H9 (cell line): ENCODE measurements at regions not wholly inside any gene's neighbourhood (a gene's known extent, or its start where the extent isn't known, plus 50 kb on each side); places are given as distances from the start of the nearest gene placed in this dataset.

Source experiments
- DNase-seq: peaks from one replicate; pipeline ENCODE4 v3.0.0-alpha.2; 2017
- H2AFZ ChIP-seq: one replicate; pipeline ENCODE4 v1.6.1; 2013; ENCODE audit warnings: mild to moderate bottlenecking, low read length, control low read depth, moderate library complexity
- H2AK5ac ChIP-seq: 2 replicates; pipeline ENCODE4 v1.6.1; 2013; ENCODE audit warnings: low read length, control low read depth, mixed read lengths; ENCODE audit not compliant: insufficient read length
- H2BK120ac ChIP-seq: one replicate; pipeline ENCODE4 v1.6.1; 2013; ENCODE audit warnings: low read depth, mild to moderate bottlenecking, low read length, control low read depth, inconsistent platforms; ENCODE audit not compliant: poor library complexity, severe bottlenecking
- H2BK12ac ChIP-seq: 2 replicates; pipeline ENCODE4 v1.6.1; 2013; ENCODE audit warnings: low read length, control low read depth, mixed read lengths, low read depth; ENCODE audit not compliant: insufficient read length
- H2BK15ac ChIP-seq: 2 replicates; pipeline ENCODE4 v1.6.1; 2013; ENCODE audit warnings: low read depth, low read length, control low read depth
- H2BK20ac ChIP-seq: one replicate; pipeline ENCODE4 v1.6.1; 2013; ENCODE audit warnings: low read depth, mild to moderate bottlenecking, low read length, control low read depth, inconsistent platforms; ENCODE audit not compliant: poor library complexity, severe bottlenecking
- H2BK5ac ChIP-seq: 2 replicates; pipeline ENCODE4 v1.6.1; 2013; ENCODE audit warnings: low read length, control low read depth, mixed read lengths; ENCODE audit not compliant: insufficient read length
- H3K14ac ChIP-seq: 2 replicates; pipeline ENCODE4 v1.6.1; 2013; ENCODE audit warnings: low read length, control low read depth; ENCODE audit not compliant: insufficient read depth
- H3K18ac ChIP-seq: 2 replicates; pipeline ENCODE4 v1.6.1; 2013; ENCODE audit warnings: low read depth, mild to moderate bottlenecking, mixed read lengths, low read length, control low read depth; ENCODE audit not compliant: insufficient read length
- H3K23ac ChIP-seq: 2 replicates; pipeline ENCODE4 v1.6.1; 2013; ENCODE audit warnings: low read length, control low read depth, mixed read lengths, low read depth; ENCODE audit not compliant: insufficient read length
- H3K23me2 ChIP-seq: 2 replicates; pipeline ENCODE4 v1.6.1; 2013; ENCODE audit warnings: low read depth, mild to moderate bottlenecking, mixed read lengths, low read length, control low read depth; ENCODE audit not compliant: insufficient read length, poor library complexity, severe bottlenecking
- H3K27ac ChIP-seq: 2 replicates; pipeline ENCODE4 v1.5.1; 2013; ENCODE audit warnings: low read length, control low read depth, mixed read lengths, low read depth; ENCODE audit not compliant: insufficient read length
- H3K27me3 ChIP-seq: 2 replicates; pipeline ENCODE4 v1.6.1; 2013; ENCODE audit warnings: low read length, control low read depth, inconsistent platforms; ENCODE audit not compliant: insufficient read depth
- H3K4ac ChIP-seq: 2 replicates; pipeline ENCODE4 v1.6.1; 2013; ENCODE audit warnings: low read depth, mild to moderate bottlenecking, control low read depth, inconsistent platforms, low read length, moderate library complexity
- H3K4me1 ChIP-seq: 2 replicates; pipeline ENCODE4 v1.6.1; 2013; ENCODE audit warnings: low read length, control low read depth, inconsistent platforms; ENCODE audit not compliant: insufficient read depth
- H3K4me2 ChIP-seq: 2 replicates; pipeline ENCODE4 v1.6.1; 2013; ENCODE audit warnings: low read length, control low read depth, mixed read lengths; ENCODE audit not compliant: insufficient read length, insufficient read depth
- H3K56ac ChIP-seq: 2 replicates; pipeline ENCODE4 v1.6.1; 2013; ENCODE audit warnings: low read depth, mild to moderate bottlenecking, mixed read lengths, low read length, control low read depth; ENCODE audit not compliant: insufficient read length
- H3K79me1 ChIP-seq: 2 replicates; pipeline ENCODE4 v1.6.1; 2013; ENCODE audit warnings: low read depth, mild to moderate bottlenecking, moderate library complexity, low read length, control low read depth, inconsistent platforms; ENCODE audit not compliant: insufficient read depth, poor library complexity, severe bottlenecking
- H3K79me2 ChIP-seq: 2 replicates; pipeline ENCODE4 v1.6.1; 2013; ENCODE audit warnings: low read length, control low read depth, inconsistent platforms; ENCODE audit not compliant: insufficient read depth
- H3K9ac ChIP-seq: 2 replicates; pipeline ENCODE4 v1.6.1; 2013; ENCODE audit warnings: low read length, control low read depth, mixed read lengths; ENCODE audit not compliant: insufficient read length; ENCODE audit errors: extremely low read depth
- H3K9me3 ChIP-seq: one replicate; pipeline ENCODE4 v1.6.1; 2013; ENCODE audit warnings: low read depth, low read length, inconsistent platforms; ENCODE audit not compliant: control insufficient read depth
- H3T11ph ChIP-seq: one replicate; pipeline ENCODE4 v1.6.1; 2013; ENCODE audit warnings: mild to moderate bottlenecking, low read length, control low read depth, inconsistent platforms
- H4K20me1 ChIP-seq: one replicate; pipeline ENCODE4 v1.6.1; 2013; ENCODE audit not compliant: control insufficient read depth, insufficient read length, insufficient read depth
- H4K5ac ChIP-seq: 2 replicates; pipeline ENCODE4 v1.6.1; 2013; ENCODE audit warnings: low read depth, mild to moderate bottlenecking, mixed read lengths, low read length, control low read depth; ENCODE audit not compliant: insufficient read length
- H4K8ac ChIP-seq: replicated peaks from 2 replicates; pipeline ENCODE4 v1.6.1; 2013; ENCODE audit warnings: low read length, control low read depth, mixed read lengths, low read depth; ENCODE audit not compliant: insufficient read length
- H4K91ac ChIP-seq: 2 replicates; pipeline ENCODE4 v1.6.1; 2013; ENCODE audit warnings: low read depth, mild to moderate bottlenecking, moderate library complexity, mixed read lengths, low read length, control low read depth; ENCODE audit not compliant: insufficient read length
- H3K27ac Mint-ChIP-seq, 3 experiments: 2 replicates in 2 of 3; 3 replicates in 1 of 3; pipeline ENCODE4 v1.8.0; 2020 to 2021; ENCODE audit warnings: mixed read lengths in 3 of 3, mild to moderate bottlenecking in 1 of 3, moderate library complexity in 1 of 3
- H3K27me3 Mint-ChIP-seq: 2 replicates; pipeline ENCODE4 v1.8.0; 2021; ENCODE audit warnings: low read depth, mild to moderate bottlenecking, moderate library complexity, mixed read lengths
- H3K36me3 Mint-ChIP-seq, 3 experiments: 2 replicates in 2 of 3; 3 replicates in 1 of 3; pipeline ENCODE4 v1.8.0; 2020 to 2021; ENCODE audit warnings: low read depth in 3 of 3, mixed read lengths in 3 of 3; ENCODE audit not compliant: insufficient read depth in 1 of 3
- H3K4me1 Mint-ChIP-seq, 2 experiments: 2 replicates each; pipeline ENCODE4 v1.8.0; 2020; ENCODE audit warnings: mixed read lengths in 2 of 2
- H3K4me3 Mint-ChIP-seq, 2 experiments: 2 replicates in 1 of 2; 3 replicates in 1 of 2; pipeline ENCODE4 v1.8.0; 2020 to 2021; ENCODE audit warnings: mild to moderate bottlenecking in 2 of 2, mixed read lengths in 2 of 2, moderate library complexity in 1 of 2
- H3K9me3 Mint-ChIP-seq, 2 experiments: 2 replicates in 1 of 2; 3 replicates in 1 of 2; pipeline ENCODE4 v1.8.0; 2020; ENCODE audit warnings: mild to moderate bottlenecking in 2 of 2, mixed read lengths in 2 of 2, moderate library complexity in 1 of 2
- WGBS: extraction: QIAGEN DNeasy Blood & Tissue Kit; methylation state at CpG from one replicate; pipeline ENCODE4 v1.1.7; 2013; ENCODE audit warnings: missing lambda C conversion rate, low lambda C conversion rate, mixed read lengths; ENCODE audit not compliant: insufficient read length; ENCODE audit errors: extremely low coverage; 5-methylcytosine and 5-hydroxymethylcytosine counted together
- TF ChIP-seq, protein P1 (sequence below): fragments of 200-600 bp; sonication (generic); conservative IDR thresholded peaks from 3 replicates; pipeline ENCODE4 v1.8.0; 2021; ENCODE audit warnings: antibody characterized with exemption, mild to moderate bottlenecking

DNA sequence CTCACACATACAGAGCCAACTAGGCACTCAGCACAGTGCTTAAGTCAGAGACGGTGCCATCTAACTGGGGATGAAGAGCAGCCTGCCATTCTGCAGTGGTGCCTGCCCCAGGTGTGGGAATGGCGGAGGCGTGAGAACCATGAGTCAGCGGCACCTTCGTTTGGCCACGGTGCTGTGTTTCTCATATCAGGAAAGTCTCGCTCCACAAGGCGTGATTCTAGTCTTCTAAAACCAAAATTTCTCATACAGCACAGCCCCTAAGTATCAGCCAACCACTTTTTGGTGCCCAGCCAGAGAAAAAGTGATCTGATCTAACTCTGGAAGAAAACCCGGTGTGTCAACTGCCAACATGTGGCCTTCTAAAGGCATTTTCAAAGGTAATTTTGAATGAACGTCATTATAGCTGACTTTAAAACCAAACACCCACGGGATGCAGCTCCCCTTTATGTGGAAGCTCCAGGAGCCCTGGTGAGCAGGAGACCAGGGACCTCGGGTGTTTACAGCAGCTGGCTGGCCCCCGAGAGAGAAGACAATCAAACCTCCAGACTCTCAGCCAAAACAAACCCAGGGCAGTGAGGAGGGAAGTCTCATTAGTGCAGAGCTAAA is 54.6 kb downstream of the ABCC12 start:
- Histone ChIP-seq H3K18ac (no peak overlapping the region), H2BK15ac (no peak overlapping the region), H3K9ac (no peak overlapping the region), H2BK120ac (no peak overlapping the region), H2AFZ (no peak overlapping the region), H4K91ac (no peak overlapping the region), H3K27ac (no peak overlapping the region), H3K79me1 (no peaks in the 10 kb centered on the region), H3K14ac (no peak overlapping the region), H3K27me3 (no peaks in the 10 kb centered on the region), H3K4ac (no peak overlapping the region), H2BK20ac (no peak overlapping the region), H3K23me2 (no peaks in the 10 kb centered on the region), H4K8ac (no peak overlapping the region), H2BK5ac (no peak overlapping the region), H4K20me1 (no peaks in the 10 kb centered on the region), H2BK12ac (no peak overlapping the region), H3K79me2 (no peaks in the 10 kb centered on the region), H3K23ac (no peak overlapping the region), H3K4me1 (no peaks in the 10 kb centered on the region), H3T11ph (no peak overlapping the region), H4K5ac (no peak overlapping the region), H3K9me3 (no peaks in the 10 kb centered on the region), H2AK5ac (no peak overlapping the region), H3K4me2 (no peak overlapping the region), H3K56ac (no peak overlapping the region)
- H3K4me1 Mint-ChIP-seq = peaks cover 25 to 26% of the 10 kb centered on the region in 2 experiments
- TF ChIP-seq, protein P1, sequence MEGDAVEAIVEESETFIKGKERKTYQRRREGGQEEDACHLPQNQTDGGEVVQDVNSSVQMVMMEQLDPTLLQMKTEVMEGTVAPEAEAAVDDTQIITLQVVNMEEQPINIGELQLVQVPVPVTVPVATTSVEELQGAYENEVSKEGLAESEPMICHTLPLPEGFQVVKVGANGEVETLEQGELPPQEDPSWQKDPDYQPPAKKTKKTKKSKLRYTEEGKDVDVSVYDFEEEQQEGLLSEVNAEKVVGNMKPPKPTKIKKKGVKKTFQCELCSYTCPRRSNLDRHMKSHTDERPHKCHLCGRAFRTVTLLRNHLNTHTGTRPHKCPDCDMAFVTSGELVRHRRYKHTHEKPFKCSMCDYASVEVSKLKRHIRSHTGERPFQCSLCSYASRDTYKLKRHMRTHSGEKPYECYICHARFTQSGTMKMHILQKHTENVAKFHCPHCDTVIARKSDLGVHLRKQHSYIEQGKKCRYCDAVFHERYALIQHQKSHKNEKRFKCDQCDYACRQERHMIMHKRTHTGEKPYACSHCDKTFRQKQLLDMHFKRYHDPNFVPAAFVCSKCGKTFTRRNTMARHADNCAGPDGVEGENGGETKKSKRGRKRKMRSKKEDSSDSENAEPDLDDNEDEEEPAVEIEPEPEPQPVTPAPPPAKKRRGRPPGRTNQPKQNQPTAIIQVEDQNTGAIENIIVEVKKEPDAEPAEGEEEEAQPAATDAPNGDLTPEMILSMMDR = no peak
- peaks cover 9% of the 10 kb centered on the region for H3K27me3 Mint-ChIP-seq
- H3K4me3 Mint-ChIP-seq = no peak overlapping the region
- no CpG with 5 or more reads among the region's 13 CpGs for WGBS
- H3K27ac Mint-ChIP-seq = no peak overlapping the region
- no peaks in the 10 kb centered on the region for H3K36me3 Mint-ChIP-seq
- no peaks in the 10 kb centered on the region for H3K9me3 Mint-ChIP-seq
- DNase-seq = no peak
